RWPE2 (cell line): ENCODE measurements at regions not wholly inside any gene's neighbourhood (a gene's known extent, or its start where the extent isn't known, plus 50 kb on each side); places are given as distances from the start of the nearest gene placed in this dataset.
"Not testable (repeated sequence)": the region's sequence is repeated elsewhere in the genome, so short reads cannot be mapped to it uniquely, and the experiment has no call there.

Experiments used
- ATAC-seq: fragments of 200-7000 bp; cut with Tn5 transposase; 3 replicates; pipeline ENCODE4 v1.9.1; 2021; ENCODE audit warnings: low read depth
- DNase-seq: peaks from one replicate; pipeline ENCODE4 v3.0.0-alpha.2; 2020; ENCODE audit warnings: low spot score
- H3K27ac ChIP-seq: fragments of 450-650 bp; 2 replicates; pipeline ENCODE4 v1.5.1; 2017; ENCODE audit warnings: mild to moderate bottlenecking; ENCODE audit not compliant: poor library complexity, severe bottlenecking
- H3K27me3 ChIP-seq: fragments of 250-450 bp; sonication (Bioruptor Pico); 2 replicates; pipeline ENCODE4 v1.5.1; 2021; ENCODE audit warnings: mild to moderate bottlenecking, moderate library complexity; ENCODE audit not compliant: insufficient read depth, poor library complexity, severe bottlenecking
- H3K36me3 ChIP-seq: fragments of 250-450 bp; sonication (Bioruptor Pico); 2 replicates; pipeline ENCODE4 v1.5.1; 2020; ENCODE audit warnings: low read depth, mild to moderate bottlenecking, moderate library complexity
- H3K4me1 ChIP-seq: fragments of 250-450 bp; sonication (Bioruptor Pico); 2 replicates; pipeline ENCODE4 v1.5.1; 2021; ENCODE audit warnings: mild to moderate bottlenecking, moderate library complexity; ENCODE audit not compliant: insufficient read depth, poor library complexity, severe bottlenecking
- H3K4me3 ChIP-seq: fragments of 250-450 bp; sonication (Bioruptor Pico); 2 replicates; pipeline ENCODE4 v1.5.1; 2021; ENCODE audit warnings: mild to moderate bottlenecking, moderate library complexity; ENCODE audit not compliant: severe bottlenecking
- H3K9me3 ChIP-seq: fragments of 250-450 bp; sonication (Bioruptor Pico); 2 replicates; pipeline ENCODE4 v1.5.1; 2021; ENCODE audit warnings: mild to moderate bottlenecking, moderate library complexity; ENCODE audit not compliant: severe bottlenecking
- CTCF ChIP-seq: fragments of 450-650 bp; IDR thresholded peaks from one replicate; pipeline ENCODE4 v1.5.1; 2017; ENCODE audit warnings: mild to moderate bottlenecking, moderate library complexity; ENCODE audit not compliant: poor library complexity, severe bottlenecking

DNA sequence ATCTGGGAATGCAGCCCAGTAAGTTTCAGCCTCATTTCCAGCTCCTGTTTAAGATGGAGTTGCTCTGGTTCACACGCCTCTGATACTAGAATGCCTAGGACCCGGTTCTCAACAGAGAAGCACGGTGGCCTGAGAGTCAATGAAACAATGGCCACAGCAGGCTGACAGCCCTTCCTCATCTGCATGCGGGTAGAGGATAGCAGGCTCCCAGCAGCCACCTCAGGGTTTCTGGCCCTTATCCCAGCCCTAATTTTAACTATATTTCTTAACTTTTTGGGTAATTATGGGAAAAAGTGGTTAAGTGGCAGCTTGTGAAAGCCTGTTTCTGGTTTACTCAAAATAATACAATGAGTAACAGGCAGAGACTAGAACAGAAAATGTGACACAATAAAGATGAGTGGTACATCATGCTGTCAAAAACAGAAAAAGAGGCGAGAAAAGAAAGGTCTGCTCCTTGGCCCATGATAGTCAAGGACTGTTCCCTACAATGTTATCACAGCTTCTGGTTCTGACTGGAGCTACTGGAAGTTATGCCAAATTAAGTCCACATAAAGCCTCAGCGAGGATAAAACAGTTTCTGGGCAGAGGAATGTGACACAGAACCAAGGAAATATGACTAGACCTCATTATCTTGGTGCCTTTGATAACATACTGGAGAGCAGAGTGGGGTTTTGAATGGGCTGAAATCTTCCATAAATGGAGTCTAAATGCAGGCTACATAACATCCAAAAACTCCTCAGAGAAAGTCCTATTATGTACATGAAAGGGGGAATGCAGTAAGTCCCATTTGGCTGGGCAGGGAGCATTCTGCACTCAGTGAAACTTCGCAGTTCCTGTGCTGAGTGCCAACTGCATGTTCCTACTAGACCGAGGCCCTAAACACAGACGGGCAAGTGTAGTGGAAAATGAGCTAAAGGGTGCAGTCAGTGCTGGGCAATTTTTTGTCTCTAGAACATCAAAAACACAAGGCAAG lies 92.1 kb downstream of the NIBAN1 start:
- Histone ChIP-seq H3K4me1 (no peaks in the 10 kb centered on the region), H3K27ac (no peak overlapping the region), H3K36me3 (no peaks in the 10 kb centered on the region), H3K4me3 (no peak overlapping the region), H3K9me3 (no peaks in the 10 kb centered on the region), H3K27me3 (no peaks in the 10 kb centered on the region)
- no peak for DNase-seq
- TF ChIP-seq CTCF, result no peak
- no peak for ATAC-seq

GRCh38 chr1:184879876-184880557 lies 94.3 kb downstream of the NIBAN1 start:
- H3K4me1 ChIP-seq, result no peaks in the 10 kb centered on the region
- no peaks in the 10 kb centered on the region for H3K27me3 ChIP-seq
- H3K4me3 ChIP-seq, result no peak overlapping the region
- DNase-seq (no peak), ATAC-seq (no peak)
- H3K9me3 ChIP-seq, result no peaks in the 10 kb centered on the region
- no peaks in the 10 kb centered on the region for H3K36me3 ChIP-seq
- no peak overlapping the region for H3K27ac ChIP-seq
- TF ChIP-seq CTCF, result no peak

DNA sequence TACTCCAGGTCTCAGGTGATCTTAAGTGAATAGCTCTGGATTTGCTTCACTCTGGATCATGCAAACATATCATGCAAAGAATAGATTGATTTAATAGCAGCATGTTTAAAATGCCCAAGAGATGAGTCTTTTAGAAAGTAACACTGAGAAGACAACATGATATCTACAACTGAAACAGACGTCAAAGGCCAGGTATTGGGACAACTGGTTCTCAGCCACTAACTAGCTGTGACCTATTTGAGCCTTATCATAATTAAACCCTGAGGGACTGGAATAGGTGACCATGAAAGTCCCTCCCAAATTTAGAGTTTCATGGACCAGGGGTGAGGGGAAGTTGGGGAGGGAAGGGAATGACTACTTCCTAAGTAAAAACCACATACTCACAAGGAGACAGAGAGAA lies 95.7 kb downstream of the NIBAN1 start:
- DNase-seq (no peak), ATAC-seq (no peak)
- H3K4me1 ChIP-seq, result no peaks in the 10 kb centered on the region
- H3K9me3 ChIP-seq, result no peaks in the 10 kb centered on the region
- H3K27ac ChIP-seq, result no peak overlapping the region
- H3K4me3 ChIP-seq, result no peak overlapping the region
- no peaks in the 10 kb centered on the region for H3K27me3 ChIP-seq
- H3K36me3 ChIP-seq, result no peaks in the 10 kb centered on the region
- no peak for TF ChIP-seq CTCF

DNA sequence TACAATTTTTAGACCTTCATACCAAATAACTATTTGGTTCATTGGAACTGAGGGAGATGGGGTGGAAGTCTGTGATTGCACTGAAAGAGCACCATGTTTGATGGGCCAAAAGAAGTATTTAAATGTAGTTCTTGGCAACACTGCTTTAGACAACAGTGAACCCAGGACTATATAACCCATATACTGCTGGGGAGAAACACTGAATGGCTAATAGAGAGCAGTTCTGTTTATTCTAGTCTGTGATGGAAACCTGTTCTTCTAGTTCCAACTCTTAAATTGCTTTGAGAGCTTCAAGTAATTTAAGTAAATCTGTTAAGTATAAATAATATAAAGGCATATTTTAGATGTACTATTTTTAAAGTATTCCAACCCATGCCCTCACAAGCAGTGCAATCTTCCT lies 96.3 kb downstream of the NIBAN1 start:
- DNase-seq (no peak), ATAC-seq (no peak)
- H3K27ac ChIP-seq, result no peak overlapping the region
- no peak overlapping the region for H3K4me3 ChIP-seq
- no peaks in the 10 kb centered on the region for H3K27me3 ChIP-seq
- no peaks in the 10 kb centered on the region for H3K9me3 ChIP-seq
- H3K4me1 ChIP-seq, result no peaks in the 10 kb centered on the region
- H3K36me3 ChIP-seq, result no peaks in the 10 kb centered on the region
- TF ChIP-seq CTCF, result no peak

GRCh38 chr1:184876015-184876414 lies 98.3 kb downstream of the NIBAN1 start:
- not testable (repeated sequence) for H3K4me3 ChIP-seq, H3K4me1 ChIP-seq, DNase-seq, H3K27ac ChIP-seq, H3K27me3 ChIP-seq, H3K9me3 ChIP-seq, H3K36me3 ChIP-seq, ATAC-seq
